BJ (cell line): ENCODE measurements at regions not wholly inside any gene's neighbourhood (a gene's known extent, or its start where the extent isn't known, plus 50 kb on each side); places are given as distances from the start of the nearest gene placed in this dataset.

ENCODE experiments used
- CTCF ChIA-PET: fragments of 350-600 bp; formaldehyde crosslinking; extraction: SDS; loops from one replicate; lab custom pipeline; 2021; ENCODE audit warnings: antibody characterized with exemption, inconsistent platforms; lab: Yijun Ruan, JAX
- POLR2A ChIA-PET: fragments of 300-600 bp; sonication (Branson Sonifier 250); formaldehyde crosslinking; extraction: SDS; loops from one replicate; lab custom pipeline; 2021; ENCODE audit warnings: antibody characterized with exemption; lab: Charles Lee
- DNase-seq: peaks from one replicate; pipeline ENCODE4 v3.0.0-alpha.2; 2011; ENCODE audit warnings: low read depth
- H3K27me3 ChIP-seq: 2 replicates; pipeline ENCODE4 v1.6.0; 2011; ENCODE audit warnings: low read length; ENCODE audit not compliant: control insufficient read depth, insufficient read depth
- H3K36me3 ChIP-seq: 2 replicates; pipeline ENCODE4 v1.5.1; 2011; ENCODE audit warnings: low read length; ENCODE audit not compliant: control insufficient read depth, insufficient read depth
- H3K4me3 ChIP-seq: 2 replicates; pipeline ENCODE4 v1.5.1; 2011; ENCODE audit warnings: low read depth, mild to moderate bottlenecking, control low read depth, low read length
- TF ChIP-seq, protein P1 (sequence below): IDR thresholded peaks from 2 replicates; pipeline ENCODE4 v1.5.1; 2011; ENCODE audit warnings: low read depth, mild to moderate bottlenecking, control low read depth, inconsistent platforms, low read length, moderate library complexity; ENCODE audit not compliant: insufficient read depth

DNA sequence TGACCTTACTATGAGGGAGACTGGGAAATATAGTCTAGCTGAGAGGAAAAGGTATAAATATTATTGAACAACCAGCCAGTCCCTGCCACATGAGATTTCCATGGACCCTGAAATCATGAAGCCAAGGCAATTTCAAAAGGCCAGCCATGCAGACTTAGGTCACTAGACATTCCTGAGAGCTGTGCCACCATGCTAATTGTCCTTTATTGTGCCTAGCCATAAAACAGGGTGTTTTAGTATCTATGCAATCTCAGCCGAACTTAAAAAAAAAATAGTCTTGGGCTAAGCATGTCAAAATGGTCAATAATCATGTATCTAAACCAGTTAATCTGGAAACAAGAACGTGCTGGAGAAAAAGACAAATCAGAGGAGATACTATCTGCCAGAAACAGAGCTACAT, 269.5 kb downstream of the LNPK start:
- POLR2A ChIA-PET = no interaction called here
- Histone ChIP-seq H3K27me3 (no peaks in the 10 kb centered on the region), H3K4me3 (no peak overlapping the region), H3K36me3 (no peaks in the 10 kb centered on the region)
- TF ChIP-seq, protein P1, sequence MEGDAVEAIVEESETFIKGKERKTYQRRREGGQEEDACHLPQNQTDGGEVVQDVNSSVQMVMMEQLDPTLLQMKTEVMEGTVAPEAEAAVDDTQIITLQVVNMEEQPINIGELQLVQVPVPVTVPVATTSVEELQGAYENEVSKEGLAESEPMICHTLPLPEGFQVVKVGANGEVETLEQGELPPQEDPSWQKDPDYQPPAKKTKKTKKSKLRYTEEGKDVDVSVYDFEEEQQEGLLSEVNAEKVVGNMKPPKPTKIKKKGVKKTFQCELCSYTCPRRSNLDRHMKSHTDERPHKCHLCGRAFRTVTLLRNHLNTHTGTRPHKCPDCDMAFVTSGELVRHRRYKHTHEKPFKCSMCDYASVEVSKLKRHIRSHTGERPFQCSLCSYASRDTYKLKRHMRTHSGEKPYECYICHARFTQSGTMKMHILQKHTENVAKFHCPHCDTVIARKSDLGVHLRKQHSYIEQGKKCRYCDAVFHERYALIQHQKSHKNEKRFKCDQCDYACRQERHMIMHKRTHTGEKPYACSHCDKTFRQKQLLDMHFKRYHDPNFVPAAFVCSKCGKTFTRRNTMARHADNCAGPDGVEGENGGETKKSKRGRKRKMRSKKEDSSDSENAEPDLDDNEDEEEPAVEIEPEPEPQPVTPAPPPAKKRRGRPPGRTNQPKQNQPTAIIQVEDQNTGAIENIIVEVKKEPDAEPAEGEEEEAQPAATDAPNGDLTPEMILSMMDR = no peak
- DNase-seq = no peak
- CTCF ChIA-PET = no interaction called here

DNA sequence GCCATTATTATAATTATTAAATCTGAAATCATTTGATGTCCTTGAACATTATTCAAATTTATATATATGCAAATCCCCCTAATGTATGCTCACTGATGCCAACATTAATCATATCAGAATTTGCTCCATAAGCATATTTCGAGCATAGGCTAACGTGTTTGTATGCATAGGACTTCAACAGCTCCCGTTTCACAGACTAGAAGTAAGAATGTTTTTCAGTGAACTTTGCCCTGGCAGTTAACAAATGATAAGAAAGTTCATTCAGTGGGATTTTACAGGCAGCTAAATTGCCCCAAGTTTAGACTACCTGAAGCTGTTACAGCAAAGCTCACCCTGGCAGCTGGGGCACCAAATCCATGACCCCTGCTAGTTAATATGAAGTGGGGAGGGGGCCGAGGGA, 272.0 kb downstream of the LNPK start:
- no peaks in the 10 kb centered on the region for H3K36me3 ChIP-seq
- H3K27me3 ChIP-seq = no peaks in the 10 kb centered on the region
- no peak overlapping the region for H3K4me3 ChIP-seq
- DNase-seq = no peak
- ChIA-PET CTCF (interaction anchor here (0.6 kb wide), 1 partner anchor 299 kb away, joined by 5 read pairs; no protein-coding TSS in a partner anchor), POLR2A (no interaction called here)
- TF ChIP-seq, protein P1 = no peak

DNA sequence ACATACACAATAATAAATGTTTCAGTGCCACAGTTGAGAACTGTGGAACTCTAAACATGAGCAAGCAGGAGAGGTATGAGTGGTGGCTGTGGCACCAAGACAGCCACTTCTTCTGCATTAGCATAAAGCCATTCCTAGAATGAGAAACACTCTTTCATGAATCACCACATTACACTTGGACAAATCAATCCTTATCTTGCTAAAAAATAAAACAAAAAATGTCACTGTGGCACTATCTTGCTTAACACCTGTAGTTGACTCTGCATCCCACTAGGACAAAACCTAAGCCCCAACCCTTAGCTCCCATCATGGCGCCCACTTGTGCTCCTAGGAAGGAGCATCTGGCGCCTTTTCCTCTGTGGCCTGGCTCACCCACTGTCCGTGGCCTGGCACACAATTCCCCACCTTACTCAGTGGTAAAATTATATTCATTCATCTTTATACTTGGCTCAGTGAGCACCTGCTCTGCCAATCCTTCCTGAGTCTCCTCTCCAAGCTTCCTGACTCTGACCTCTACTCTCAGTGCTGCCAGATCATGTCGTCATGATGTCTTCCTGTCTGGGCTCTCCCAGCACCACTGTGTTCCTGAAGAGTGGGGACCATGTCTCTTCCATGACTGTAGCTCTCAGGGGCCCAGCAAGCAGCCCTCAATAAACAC, 272.9 kb downstream of the LNPK start:
- Histone ChIP-seq H3K27me3 (no peaks in the 10 kb centered on the region), H3K36me3 (no peaks in the 10 kb centered on the region), H3K4me3 (no peak overlapping the region)
- no peak for DNase-seq
- TF ChIP-seq, protein P1 = no peak
- ChIA-PET POLR2A (no interaction called here), CTCF (interaction anchor here (0.6 kb wide), 2 partner anchors 300 to 331 kb away, joined by 3 to 5 read pairs; no protein-coding TSS in a partner anchor)

DNA sequence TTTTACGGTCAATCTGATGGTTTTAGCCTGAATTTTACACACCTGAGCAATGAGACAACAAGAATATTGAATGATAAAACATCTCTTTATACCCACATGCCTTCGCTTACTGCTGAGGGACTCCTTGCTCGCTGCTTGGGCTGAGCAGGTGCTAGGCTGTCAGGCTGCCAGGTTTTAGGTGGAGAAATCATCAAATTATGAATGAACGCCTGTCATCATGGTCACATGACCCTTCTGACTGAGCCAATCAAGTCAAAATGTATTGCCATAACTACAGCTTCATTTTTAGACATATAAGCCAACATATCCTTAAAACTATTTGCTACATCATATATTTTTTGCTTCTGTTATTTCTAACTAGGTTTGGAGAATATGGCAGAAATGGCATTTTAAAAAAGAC, 274.0 kb downstream of the LNPK start:
- no peak for DNase-seq
- Histone ChIP-seq H3K27me3 (no peaks in the 10 kb centered on the region), H3K36me3 (no peaks in the 10 kb centered on the region), H3K4me3 (no peak overlapping the region)
- CTCF ChIA-PET = interaction anchor here (0.6 kb wide), 1 partner anchor 332 kb away, joined by 3 read pairs; no protein-coding TSS in a partner anchor
- TF ChIP-seq, protein P1 = no peak
- POLR2A ChIA-PET = no interaction called here

DNA sequence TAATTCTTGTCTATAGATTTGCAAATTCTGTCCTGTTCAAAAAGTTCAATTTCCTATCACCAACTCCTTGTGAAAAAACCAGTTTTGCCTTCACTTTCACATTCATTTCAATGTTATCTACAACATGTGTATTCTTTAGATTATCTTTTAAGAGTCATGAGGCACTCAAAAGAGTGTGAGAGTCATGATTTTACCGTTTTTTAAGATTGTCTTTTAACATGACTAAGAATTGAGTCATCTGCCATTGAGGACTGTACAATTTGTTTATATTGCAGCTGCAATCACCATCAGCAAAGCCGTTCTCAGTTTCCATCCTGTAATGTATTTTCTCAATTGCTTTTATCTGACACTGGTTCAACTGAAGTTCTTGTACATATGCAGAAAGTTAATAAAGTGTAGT, 275.8 kb downstream of the LNPK start:
- ChIA-PET POLR2A (no interaction called here), CTCF (interaction anchor here (1.0 kb wide), 1 partner anchor 21 kb away, joined by 3 read pairs; no protein-coding TSS in a partner anchor)
- Histone ChIP-seq H3K27me3 (no peaks in the 10 kb centered on the region), H3K4me3 (no peak overlapping the region), H3K36me3 (no peaks in the 10 kb centered on the region)
- DNase-seq = peak; percentile 21
- TF ChIP-seq, protein P1 = no peak
